Neural cell (in vitro differentiated cells): ENCODE measurements at regions not wholly inside any gene's neighbourhood (a gene's known extent, or its start where the extent isn't known, plus 50 kb on each side); places are given as distances from the start of the nearest gene placed in this dataset.
A peak's percentile ranks its signal among the peaks of the same experiment; 100 is the strongest.

Experiments used
- H2AFZ ChIP-seq: fragments of 200-600, 300-800 bp; sonication (generic), shearing (Covaris generic); 2 replicates; pipeline ENCODE4 v1.6.0; 2014; ENCODE audit warnings: low read depth, mild to moderate bottlenecking, antibody characterized with exemption, low read length, moderate library complexity
- H3F3A ChIP-seq: fragments of 200-600 bp; shearing (Covaris generic); 2 replicates; pipeline ENCODE4 v1.6.1; 2016; ENCODE audit warnings: mild to moderate bottlenecking, moderate library complexity, mixed read lengths, antibody characterized with exemption, low read length; ENCODE audit not compliant: insufficient read depth, poor library complexity, severe bottlenecking
- H3K27ac ChIP-seq: fragments of 200-600, 300-800 bp; sonication (generic), shearing (Covaris generic); 2 replicates; pipeline ENCODE4 v1.5.1; 2014; ENCODE audit warnings: mild to moderate bottlenecking, low read length, moderate library complexity
- H3K27me3 ChIP-seq: fragments of 300-800, 200-600 bp; sonication (generic), shearing (Covaris generic); 2 replicates; pipeline ENCODE4 v1.6.0; 2014; ENCODE audit warnings: mild to moderate bottlenecking, low read depth, low read length, moderate library complexity; ENCODE audit not compliant: insufficient read depth
- H3K36me3 ChIP-seq: fragments of 300-800, 200-600 bp; sonication (generic), shearing (Covaris generic); 2 replicates; pipeline ENCODE4 v1.5.1; 2014; ENCODE audit warnings: mild to moderate bottlenecking, antibody characterized with exemption, low read length, moderate library complexity; ENCODE audit not compliant: insufficient read depth
- H3K4me2 ChIP-seq: fragments of 300-800, 200-600 bp; sonication (generic), shearing (Covaris generic); 2 replicates; pipeline ENCODE4 v1.6.0; 2014; ENCODE audit warnings: mild to moderate bottlenecking, low read length
- H3K4me3 ChIP-seq: fragments of 300-800, 200-600 bp; sonication (generic), shearing (Covaris generic); 2 replicates; pipeline ENCODE4 v1.5.1; 2014; ENCODE audit warnings: mild to moderate bottlenecking, low read length, moderate library complexity
- H3K79me2 ChIP-seq: fragments of 200-600 bp; shearing (Covaris generic); replicated peaks from 2 replicates; pipeline ENCODE4 v1.6.0; 2014; ENCODE audit warnings: mild to moderate bottlenecking, low read length, moderate library complexity; ENCODE audit not compliant: insufficient read depth
- H3K9ac ChIP-seq: fragments of 300-800, 200-600 bp; sonication (generic), shearing (Covaris generic); 2 replicates; pipeline ENCODE4 v1.6.1; 2016; ENCODE audit warnings: mild to moderate bottlenecking, low read length, mixed read lengths
- H3K9me2 ChIP-seq: fragments of 200-600 bp; shearing (Covaris generic); 2 replicates; pipeline ENCODE4 v1.6.1; 2016; ENCODE audit warnings: mild to moderate bottlenecking, low read length, mixed read lengths; ENCODE audit not compliant: insufficient read depth
- H3K9me3 ChIP-seq: fragments of 200-600, 300-800 bp; sonication (generic), shearing (Covaris generic); 2 replicates; pipeline ENCODE4 v1.6.1; 2016; ENCODE audit warnings: mild to moderate bottlenecking, mixed run types, low read length, moderate library complexity, mixed read lengths
- H4K20me1 ChIP-seq: fragments of 200-600 bp; shearing (Covaris generic); 2 replicates; pipeline ENCODE4 v1.6.1; 2016; ENCODE audit warnings: mild to moderate bottlenecking, mixed run types; ENCODE audit not compliant: insufficient read depth
- EP300 ChIP-seq: fragments of 450-650 bp; conservative IDR thresholded peaks from 2 replicates; pipeline ENCODE4 v1.6.1; 2014; ENCODE audit warnings: antibody characterized with exemption, mild to moderate bottlenecking, moderate library complexity; ENCODE audit not compliant: poor library complexity, severe bottlenecking
- EZH2 ChIP-seq: fragments of 200-600, 300-800 bp; shearing (Covaris generic), sonication (generic); IDR thresholded peaks from 2 replicates; pipeline ENCODE4 v1.6.1; 2014; ENCODE audit warnings: antibody characterized with exemption, low read length, borderline replicate concordance, mild to moderate bottlenecking; ENCODE audit not compliant: insufficient read depth, poor library complexity, severe bottlenecking
- MXI1 ChIP-seq: fragments of 450-650 bp; conservative IDR thresholded peaks from 2 replicates; pipeline ENCODE4 v1.6.1; 2014; ENCODE audit warnings: antibody characterized with exemption, mild to moderate bottlenecking; ENCODE audit not compliant: poor library complexity, severe bottlenecking
- POLR2AphosphoS5 ChIP-seq: IDR thresholded peaks from 2 replicates; pipeline ENCODE4 v1.6.1; 2012
- RAD21 ChIP-seq: fragments of 450-650 bp; conservative IDR thresholded peaks from 2 replicates; pipeline ENCODE4 v1.6.1; 2014; ENCODE audit warnings: antibody characterized with exemption, mild to moderate bottlenecking, moderate library complexity
- SMC3 ChIP-seq: fragments of 450-650 bp; conservative IDR thresholded peaks from 2 replicates; pipeline ENCODE4 v1.6.1; 2014; ENCODE audit warnings: antibody characterized with exemption, mild to moderate bottlenecking, moderate library complexity; ENCODE audit not compliant: poor library complexity
- TAF1 ChIP-seq: IDR thresholded peaks from 2 replicates; pipeline ENCODE4 v1.6.1; 2012; ENCODE audit warnings: low read depth
- TF ChIP-seq, protein P1 (sequence below): IDR thresholded peaks from 2 replicates; pipeline ENCODE4 v1.6.1; 2012; ENCODE audit warnings: borderline replicate concordance
- TF ChIP-seq, protein P2 (sequence below): fragments of 450-650 bp; IDR thresholded peaks from 2 replicates; pipeline ENCODE4 v1.5.1; 2014; ENCODE audit warnings: antibody characterized with exemption, mild to moderate bottlenecking, moderate library complexity; ENCODE audit not compliant: poor library complexity, severe bottlenecking

DNA sequence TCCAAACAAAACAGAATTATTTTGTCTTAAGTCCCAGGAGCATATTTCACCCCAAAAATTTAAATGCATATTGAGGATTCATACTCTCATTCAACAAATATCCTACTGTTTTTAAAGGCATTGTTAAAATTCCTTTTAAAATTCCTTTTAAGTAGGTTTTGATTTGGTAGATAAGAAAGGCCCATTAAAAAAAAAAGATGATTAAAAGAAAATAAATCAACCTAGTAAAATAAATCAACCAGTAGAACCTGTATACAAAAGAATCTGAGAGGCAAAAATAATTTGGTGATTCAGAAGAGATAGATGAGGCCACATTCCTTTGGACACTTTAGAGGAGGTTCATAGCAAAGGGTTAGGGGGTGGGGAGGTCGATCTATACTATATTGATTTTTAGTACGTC lies 585.3 kb upstream of the TLE4 start:
- no peak overlapping the region for H3K9ac ChIP-seq
- no peak overlapping the region for H2AFZ ChIP-seq
- TF ChIP-seq, protein P1, sequence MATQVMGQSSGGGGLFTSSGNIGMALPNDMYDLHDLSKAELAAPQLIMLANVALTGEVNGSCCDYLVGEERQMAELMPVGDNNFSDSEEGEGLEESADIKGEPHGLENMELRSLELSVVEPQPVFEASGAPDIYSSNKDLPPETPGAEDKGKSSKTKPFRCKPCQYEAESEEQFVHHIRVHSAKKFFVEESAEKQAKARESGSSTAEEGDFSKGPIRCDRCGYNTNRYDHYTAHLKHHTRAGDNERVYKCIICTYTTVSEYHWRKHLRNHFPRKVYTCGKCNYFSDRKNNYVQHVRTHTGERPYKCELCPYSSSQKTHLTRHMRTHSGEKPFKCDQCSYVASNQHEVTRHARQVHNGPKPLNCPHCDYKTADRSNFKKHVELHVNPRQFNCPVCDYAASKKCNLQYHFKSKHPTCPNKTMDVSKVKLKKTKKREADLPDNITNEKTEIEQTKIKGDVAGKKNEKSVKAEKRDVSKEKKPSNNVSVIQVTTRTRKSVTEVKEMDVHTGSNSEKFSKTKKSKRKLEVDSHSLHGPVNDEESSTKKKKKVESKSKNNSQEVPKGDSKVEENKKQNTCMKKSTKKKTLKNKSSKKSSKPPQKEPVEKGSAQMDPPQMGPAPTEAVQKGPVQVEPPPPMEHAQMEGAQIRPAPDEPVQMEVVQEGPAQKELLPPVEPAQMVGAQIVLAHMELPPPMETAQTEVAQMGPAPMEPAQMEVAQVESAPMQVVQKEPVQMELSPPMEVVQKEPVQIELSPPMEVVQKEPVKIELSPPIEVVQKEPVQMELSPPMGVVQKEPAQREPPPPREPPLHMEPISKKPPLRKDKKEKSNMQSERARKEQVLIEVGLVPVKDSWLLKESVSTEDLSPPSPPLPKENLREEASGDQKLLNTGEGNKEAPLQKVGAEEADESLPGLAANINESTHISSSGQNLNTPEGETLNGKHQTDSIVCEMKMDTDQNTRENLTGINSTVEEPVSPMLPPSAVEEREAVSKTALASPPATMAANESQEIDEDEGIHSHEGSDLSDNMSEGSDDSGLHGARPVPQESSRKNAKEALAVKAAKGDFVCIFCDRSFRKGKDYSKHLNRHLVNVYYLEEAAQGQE = no peak
- no peak for TF ChIP-seq EZH2
- no peak for TF ChIP-seq RAD21
- no peak for TF ChIP-seq POLR2AphosphoS5
- TF ChIP-seq EP300 = no peak
- TF ChIP-seq, protein P2, sequence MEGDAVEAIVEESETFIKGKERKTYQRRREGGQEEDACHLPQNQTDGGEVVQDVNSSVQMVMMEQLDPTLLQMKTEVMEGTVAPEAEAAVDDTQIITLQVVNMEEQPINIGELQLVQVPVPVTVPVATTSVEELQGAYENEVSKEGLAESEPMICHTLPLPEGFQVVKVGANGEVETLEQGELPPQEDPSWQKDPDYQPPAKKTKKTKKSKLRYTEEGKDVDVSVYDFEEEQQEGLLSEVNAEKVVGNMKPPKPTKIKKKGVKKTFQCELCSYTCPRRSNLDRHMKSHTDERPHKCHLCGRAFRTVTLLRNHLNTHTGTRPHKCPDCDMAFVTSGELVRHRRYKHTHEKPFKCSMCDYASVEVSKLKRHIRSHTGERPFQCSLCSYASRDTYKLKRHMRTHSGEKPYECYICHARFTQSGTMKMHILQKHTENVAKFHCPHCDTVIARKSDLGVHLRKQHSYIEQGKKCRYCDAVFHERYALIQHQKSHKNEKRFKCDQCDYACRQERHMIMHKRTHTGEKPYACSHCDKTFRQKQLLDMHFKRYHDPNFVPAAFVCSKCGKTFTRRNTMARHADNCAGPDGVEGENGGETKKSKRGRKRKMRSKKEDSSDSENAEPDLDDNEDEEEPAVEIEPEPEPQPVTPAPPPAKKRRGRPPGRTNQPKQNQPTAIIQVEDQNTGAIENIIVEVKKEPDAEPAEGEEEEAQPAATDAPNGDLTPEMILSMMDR = no peak
- TF ChIP-seq TAF1 = no peak
- no peak for TF ChIP-seq SMC3
- TF ChIP-seq MXI1 = no peak
- no peaks in the 10 kb centered on the region for H3F3A ChIP-seq
- no peaks in the 10 kb centered on the region for H3K79me2 ChIP-seq
- no peaks in the 10 kb centered on the region for H3K27me3 ChIP-seq
- H4K20me1 ChIP-seq = no peaks in the 10 kb centered on the region
- no peak overlapping the region for H3K27ac ChIP-seq
- H3K9me2 ChIP-seq = no peaks in the 10 kb centered on the region
- H3K4me2 ChIP-seq = no peak overlapping the region
- H3K36me3 ChIP-seq = no peaks in the 10 kb centered on the region
- H3K4me3 ChIP-seq = no peak overlapping the region
- no peaks in the 10 kb centered on the region for H3K9me3 ChIP-seq

DNA sequence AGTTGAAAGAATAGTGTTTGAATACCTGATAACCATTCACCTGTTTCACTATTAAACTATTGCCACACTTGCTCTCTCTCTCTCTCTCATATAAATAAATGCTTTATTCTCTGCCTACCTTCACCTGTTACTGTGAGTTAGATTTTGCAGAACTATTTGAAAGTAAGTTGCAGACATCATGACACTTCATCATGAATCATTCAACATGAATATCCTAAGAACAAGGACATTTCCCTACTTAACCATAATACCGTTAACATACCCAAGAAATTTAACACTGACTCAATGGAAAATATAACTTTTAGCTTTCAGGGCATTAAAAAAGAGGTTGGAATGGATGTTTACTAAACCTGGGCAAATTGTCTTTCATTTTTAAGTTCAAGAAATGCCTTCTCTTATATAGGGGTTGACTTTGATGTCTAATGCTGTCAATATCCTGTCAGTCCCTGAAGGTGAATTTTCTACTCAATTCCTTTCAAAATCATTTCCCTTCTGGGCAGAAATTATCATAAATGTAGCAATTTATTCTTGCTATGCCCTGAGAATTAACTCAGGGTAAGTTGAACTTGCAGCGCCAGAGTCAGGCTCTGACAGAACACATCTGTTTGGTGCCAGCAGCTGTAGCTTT lies 582.6 kb upstream of the TLE4 start:
- no peaks in the 10 kb centered on the region for H3K36me3 ChIP-seq
- H3K9me3 ChIP-seq = no peaks in the 10 kb centered on the region
- no peaks in the 10 kb centered on the region for H3K79me2 ChIP-seq
- H4K20me1 ChIP-seq = no peaks in the 10 kb centered on the region
- TF ChIP-seq POLR2AphosphoS5 (peak; percentile 52), MXI1 (no peak), EP300 (peak; percentile 97), RAD21 (peak; percentile 19), TAF1 (no peak)
- TF ChIP-seq, protein P2 = no peak
- TF ChIP-seq, protein P1 = no peak
- H3K9me2 ChIP-seq = no peaks in the 10 kb centered on the region
- peak overlapping the region; percentile 32 for H3K4me2 ChIP-seq
- no peaks in the 10 kb centered on the region for H3K27me3 ChIP-seq
- no peak overlapping the region for H3K9ac ChIP-seq
- no peaks in the 10 kb centered on the region for H3F3A ChIP-seq
- peak overlapping the region; percentile 38 for H3K27ac ChIP-seq
- peak overlapping the region; percentile 3 for H3K4me3 ChIP-seq
- no peak overlapping the region for H2AFZ ChIP-seq
